SK-N-SH (cell line): ENCODE measurements at regions not wholly inside any gene's neighbourhood (a gene's known extent, or its start where the extent isn't known, plus 50 kb on each side); places are given as distances from the start of the nearest gene placed in this dataset.

Experiments
- CTCF ChIA-PET: fragments of 300-600, 350-600 bp; formaldehyde crosslinking; extraction: SDS; loops from one replicate; lab custom pipeline; 2021; lab: Yijun Ruan, JAX
- POLR2A ChIA-PET: fragments of 350-600 bp; sonication (Branson Sonifier 250); formaldehyde crosslinking; extraction: SDS; loops from one replicate; lab custom pipeline; 2020; ENCODE audit warnings: antibody characterized with exemption, inconsistent platforms; lab: Yijun Ruan, JAX
- DNase-seq: peaks from one replicate; pipeline ENCODE4 v3.0.0; 2012
- H2AFZ ChIP-seq: fragments of 200-600 bp; sonication (generic); 2 replicates; pipeline ENCODE4 v1.8.1; 2016; ENCODE audit warnings: antibody characterized with exemption, mild to moderate bottlenecking, low read depth
- H3F3A ChIP-seq: fragments of 200-600 bp; sonication (generic); replicated peaks from 2 replicates; pipeline ENCODE3; 2016; ENCODE audit warnings: antibody characterized with exemption, mild to moderate bottlenecking; ENCODE audit not compliant: insufficient read depth
- H3K27ac ChIP-seq, 2 experiments: fragments of 200-500 bp in 1 of 2; fragments of 200-600 bp in 1 of 2; sonication (Bioruptor generic) in 1 of 2; sonication (generic), shearing (Covaris generic) in 1 of 2; 2 replicates each; pipeline versions ENCODE4 v1.5.1 to v1.6.1; 2014 to 2016; ENCODE audit warnings: low read depth in 2 of 2, inconsistent platforms in 1 of 2, low read length in 1 of 2, mild to moderate bottlenecking in 1 of 2, mixed read lengths in 1 of 2
- H3K27me3 ChIP-seq: fragments of 200-600 bp; sonication (generic), shearing (Covaris generic); 2 replicates; pipeline ENCODE4 v1.6.1; 2016; ENCODE audit warnings: mixed run types; ENCODE audit not compliant: insufficient read depth
- H3K36me3 ChIP-seq, 2 experiments: fragments of 200-500 bp in 1 of 2; fragments of 200-600 bp in 1 of 2; sonication (Bioruptor generic) in 1 of 2; sonication (generic) in 1 of 2; replicated peaks in 1 of 2; 2 replicates each; pipeline versions ENCODE3 to v1.5.1; 2014 to 2016; ENCODE audit warnings: low read length in 1 of 2, mild to moderate bottlenecking in 1 of 2; ENCODE audit not compliant: insufficient read depth in 2 of 2, control insufficient read depth in 1 of 2
- H3K4me1 ChIP-seq, 2 experiments: fragments of 200-500 bp in 1 of 2; fragments of 200-600 bp in 1 of 2; sonication (Bioruptor generic) in 1 of 2; sonication (generic), shearing (Covaris generic) in 1 of 2; 2 replicates each; pipeline versions ENCODE4 v1.5.1 to v1.6.1; 2014 to 2016; ENCODE audit warnings: low read depth in 1 of 2, low read length in 1 of 2, mixed run types in 1 of 2; ENCODE audit not compliant: insufficient read depth in 2 of 2, control insufficient read depth in 1 of 2
- H3K4me2 ChIP-seq: fragments of 200-600 bp; sonication (generic), shearing (Covaris generic); 2 replicates; pipeline ENCODE4 v1.6.1; 2017; ENCODE audit warnings: mixed run types
- H3K4me3 ChIP-seq, 2 experiments: fragments of 200-500 bp in 1 of 2; fragments of 200-600 bp in 1 of 2; sonication (Bioruptor generic) in 1 of 2; sonication (generic), shearing (Covaris generic) in 1 of 2; 2 replicates each; pipeline versions ENCODE4 v1.5.1 to v1.8.1; 2014 to 2016; ENCODE audit warnings: low read depth in 2 of 2, inconsistent platforms in 1 of 2, low read length in 1 of 2, mild to moderate bottlenecking in 1 of 2, mixed read lengths in 1 of 2, moderate library complexity in 1 of 2
- H3K79me2 ChIP-seq: fragments of 200-600 bp; sonication (generic); 2 replicates; pipeline ENCODE4 v1.8.1; 2017; ENCODE audit warnings: mild to moderate bottlenecking; ENCODE audit not compliant: insufficient read depth
- H3K9ac ChIP-seq: fragments of 200-600 bp; sonication (generic); 2 replicates; pipeline ENCODE4 v1.6.1; 2017; ENCODE audit warnings: mixed run types
- H3K9me2 ChIP-seq: fragments of 200-600 bp; sonication (generic); 2 replicates; pipeline ENCODE4 v1.6.1; 2017; ENCODE audit warnings: mixed run types
- H3K9me3 ChIP-seq: fragments of 200-600 bp; sonication (generic); 2 replicates; pipeline ENCODE4 v1.6.1; 2017; ENCODE audit warnings: mixed run types, mild to moderate bottlenecking, moderate library complexity
- H4K20me1 ChIP-seq: fragments of 200-600 bp; sonication (generic); 2 replicates; pipeline ENCODE4 v1.6.1; 2017; ENCODE audit warnings: mild to moderate bottlenecking, mixed run types; ENCODE audit not compliant: insufficient read depth
- CHD2 ChIP-seq: fragments of 150-350 bp; IDR thresholded peaks from 2 replicates; pipeline ENCODE4 v1.6.1; 2018; ENCODE audit warnings: low read length; ENCODE audit not compliant: partially characterized antibody
- ELF1 ChIP-seq: IDR thresholded peaks from 2 replicates; pipeline ENCODE4 v1.4.0; 2012
- EP300 ChIP-seq, 2 experiments: IDR thresholded peaks; 2 replicates each; pipeline versions ENCODE4 v1.4.0 to v1.6.1; 2012; ENCODE audit warnings: borderline replicate concordance in 1 of 2, low read depth in 1 of 2, low read length in 1 of 2
- EZH2phosphoT487 ChIP-seq: fragments of 200-600 bp; sonication (generic); IDR thresholded peaks from 2 replicates; pipeline ENCODE4 v1.6.1; 2017; ENCODE audit warnings: low read depth, mixed run types, mild to moderate bottlenecking, antibody characterized with exemption, moderate library complexity, borderline replicate concordance
- FOSL2 ChIP-seq: IDR thresholded peaks from 2 replicates; pipeline ENCODE4 v1.4.0; 2012; ENCODE audit warnings: low read depth, mild to moderate bottlenecking, moderate library complexity, borderline replicate concordance
- FOXJ3 ChIP-seq: sonication (generic); formaldehyde crosslinking; IDR thresholded peaks from 2 replicates; pipeline ENCODE4 v1.5.1; 2020; ENCODE audit warnings: mild to moderate bottlenecking, missing genetic modification reagents
- MAX ChIP-seq: IDR thresholded peaks from 2 replicates; pipeline ENCODE4 v1.4.0; 2012; ENCODE audit warnings: low read depth
- PBX3 ChIP-seq: IDR thresholded peaks from 2 replicates; pipeline ENCODE4; 2012
- RAD21 ChIP-seq: IDR thresholded peaks from 2 replicates; pipeline ENCODE4 v1.6.1; 2012; ENCODE audit warnings: mild to moderate bottlenecking, low read length
- RXRA ChIP-seq: IDR thresholded peaks from 2 replicates; pipeline ENCODE4 v1.4.0; 2012; ENCODE audit warnings: low read depth, mild to moderate bottlenecking, borderline replicate concordance
- SIN3A ChIP-seq: IDR thresholded peaks from 2 replicates; pipeline ENCODE4 v1.6.1; 2012; ENCODE audit warnings: low read depth, mild to moderate bottlenecking, low read length, moderate library complexity, borderline replicate concordance
- TCF12 ChIP-seq: IDR thresholded peaks from 2 replicates; pipeline ENCODE4 v1.4.0; 2012
- TEAD4 ChIP-seq: IDR thresholded peaks from 2 replicates; pipeline ENCODE4 v1.4.0; 2012; ENCODE audit warnings: mild to moderate bottlenecking, borderline replicate concordance; ENCODE audit not compliant: insufficient read depth
- USF1 ChIP-seq: IDR thresholded peaks from 2 replicates; pipeline ENCODE4 v1.4.0; 2012; ENCODE audit warnings: low read depth, borderline replicate concordance
- YY1 ChIP-seq: IDR thresholded peaks from 2 replicates; pipeline ENCODE4 v1.4.0; 2012; ENCODE audit warnings: low read depth, mild to moderate bottlenecking
- WGBS: methylation state at CpG from one replicate; pipeline ENCODE4 v1.1.6; 2017; ENCODE audit warnings: low lambda C conversion rate; 5-methylcytosine and 5-hydroxymethylcytosine counted together

GRCh38 chr2:53035153-53035552 lies 732.5 kb upstream of the CHAC2 start:
- CTCF ChIA-PET, result no interaction called here

GRCh38 chr2:53033411-53033810 lies 734.2 kb upstream of the CHAC2 start:
- Histone ChIP-seq H3K4me2 (no peak overlapping the region), H3K9ac (no peak overlapping the region), H3F3A (no peaks in the 10 kb centered on the region), H4K20me1 (no peaks in the 10 kb centered on the region), H3K36me3 (no peaks in the 10 kb centered on the region), H3K4me3 (no peak overlapping the region), H3K27me3 (no peaks in the 10 kb centered on the region), H3K4me1 (no peaks in the 10 kb centered on the region), H2AFZ (no peak overlapping the region), H3K79me2 (no peaks in the 10 kb centered on the region), H3K9me3 (no peaks in the 10 kb centered on the region), H3K9me2 (no peaks in the 10 kb centered on the region), H3K27ac (no peak overlapping the region)
- no peak for DNase-seq
- ChIA-PET CTCF (no interaction called here), POLR2A (no interaction called here)
- TF ChIP-seq EP300 (IDR thresholded peaks at IDR 0.05; ENCODE audit: borderline replicate concordance in 1 of 2, low read depth in 1 of 2, low read length in 1 of 2) (no peak), FOSL2 (no peak), USF1 (no peak), SIN3A (no peak), RAD21 (no peak), CHD2 (no peak), YY1 (no peak), FOXJ3 (CRISPR knock-in tag) (no peak)

More at GRCh38 chr2:53035153-53035552, 732.5 kb upstream of the CHAC2 start:
- H2AFZ ChIP-seq, result no peak overlapping the region
- H3K36me3 ChIP-seq, result no peaks in the 10 kb centered on the region
- H3K79me2 ChIP-seq, result no peaks in the 10 kb centered on the region
- H3K4me2 ChIP-seq, result no peak overlapping the region
- no peaks in the 10 kb centered on the region for H3K4me1 ChIP-seq
- H3F3A ChIP-seq, result no peaks in the 10 kb centered on the region
- POLR2A ChIA-PET, result no interaction called here
- H3K27ac ChIP-seq, result no peak overlapping the region
- H3K9me3 ChIP-seq, result no peaks in the 10 kb centered on the region
- no peaks in the 10 kb centered on the region; the same call in 1 of the 2 replicates for H3K9me2 ChIP-seq
- H3K27me3 ChIP-seq, result no peaks in the 10 kb centered on the region
- H4K20me1 ChIP-seq, result no peaks in the 10 kb centered on the region
- TF ChIP-seq TEAD4 (no peak), MAX (no peak), USF1 (no peak), RXRA (no peak), TCF12 (no peak), ELF1 (no peak), PBX3 (no peak), EZH2phosphoT487 (no peak)
- no peak overlapping the region for H3K4me3 ChIP-seq
- no peak for DNase-seq
- no peak overlapping the region for H3K9ac ChIP-seq
- 3% methylated on average over 1 of the region's 1 CpG for WGBS
